ENCODE measurements at regions not wholly inside any gene's neighbourhood (a gene's known extent, or its start where the extent isn't known, plus 50 kb on each side); places are given as distances from the start of the nearest gene placed in this dataset.

- no peak for TF ChIP-seq CTCF (conservative IDR thresholded peaks at IDR 0.05; ENCODE audit: low read depth, low read length)
- no peak for TF ChIP-seq RCOR1 (IDR thresholded peaks at IDR 0.05; ENCODE audit: insufficient replicate concordance, low read length)
- TF ChIP-seq MXI1 (IDR thresholded peaks at IDR 0.05; ENCODE audit: borderline replicate concordance, low read depth, low read length), result no peak
- no peak for TF ChIP-seq RAD21 (IDR thresholded peaks at IDR 0.05; ENCODE audit: low read length)
- TF ChIP-seq CEBPB (IDR thresholded peaks at IDR 0.05; ENCODE audit: low read depth, low read length), result no peak
- TF ChIP-seq POLR2A (IDR thresholded peaks at IDR 0.05; ENCODE audit: low read depth, low read length), result no peak
- no peak for TF ChIP-seq NFE2L2 (IDR thresholded peaks at IDR 0.05; ENCODE audit: low read depth, low read length)
- TF ChIP-seq RFX5 (IDR thresholded peaks at IDR 0.05; ENCODE audit: low read depth, low read length), result no peak
- no peak for TF ChIP-seq USF2 (IDR thresholded peaks at IDR 0.05; ENCODE audit: low read depth, low read length)
- no peak for TF ChIP-seq CHD1 (IDR thresholded peaks at IDR 0.05; ENCODE audit: low read depth, low read length)
- no peak for TF ChIP-seq BHLHE40 (IDR thresholded peaks at IDR 0.05; ENCODE audit: low read depth, low read length)
- TF ChIP-seq MAFK (IDR thresholded peaks at IDR 0.05; ENCODE audit: low read depth, low read length), result no peak
- no peak for TF ChIP-seq FOS (IDR thresholded peaks at IDR 0.05; ENCODE audit: low read depth, low read length)
Observed at GRCh38 chr4:13164783-13165331, 319.3 kb downstream of the RAB28 start.
